A673 (cell line): ENCODE measurements at regions not wholly inside any gene's neighbourhood (a gene's known extent, or its start where the extent isn't known, plus 50 kb on each side); places are given as distances from the start of the nearest gene placed in this dataset.

Experiments
- CTCF ChIP-seq: fragments of 300-800, 200-600 bp; sonication (generic); conservative IDR thresholded peaks from 2 replicates; pipeline ENCODE4 v1.5.1; 2017; ENCODE audit warnings: low read depth, mild to moderate bottlenecking, antibody characterized with exemption, low read length, moderate library complexity, mixed read lengths
- EZH2 ChIP-seq: fragments of 200-600 bp; sonication (generic); IDR thresholded peaks from 2 replicates; pipeline ENCODE4 v1.6.1; 2017; ENCODE audit warnings: borderline replicate concordance, low read depth, mild to moderate bottlenecking, mixed read lengths, antibody characterized with exemption, low read length; ENCODE audit not compliant: poor library complexity, severe bottlenecking

DNA sequence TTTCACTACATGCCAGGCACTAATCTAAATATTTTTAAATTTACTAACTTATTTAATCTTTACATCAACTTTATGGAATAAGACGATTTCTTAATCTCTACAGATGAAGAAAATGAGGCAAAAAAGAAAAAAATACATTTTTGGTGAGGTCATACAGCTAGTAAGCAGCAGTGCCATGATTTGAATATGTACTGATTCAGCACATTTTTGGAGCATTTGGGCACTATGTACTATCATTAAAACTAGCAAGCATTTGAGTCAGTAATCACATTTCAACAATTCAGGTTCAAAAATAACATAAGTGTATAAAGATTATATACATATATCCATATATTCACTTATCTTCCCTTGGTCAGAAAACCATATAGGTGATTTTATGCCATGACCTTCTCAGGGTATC lies 124.4 kb upstream of the TMTC1 start:
- TF ChIP-seq EZH2, result no peak
- TF ChIP-seq CTCF, result no peak
